T-helper 1 cell (primary cell): ENCODE measurements at regions not wholly inside any gene's neighbourhood (a gene's known extent, or its start where the extent isn't known, plus 50 kb on each side); places are given as distances from the start of the nearest gene placed in this dataset.
A peak's percentile ranks its signal among the peaks of the same experiment; 100 is the strongest.

ENCODE experiments used
- DNase-seq, 5 donors: peaks; one replicate each; pipeline ENCODE4 v3.0.0-alpha.2; 2012 to 2020

DNA sequence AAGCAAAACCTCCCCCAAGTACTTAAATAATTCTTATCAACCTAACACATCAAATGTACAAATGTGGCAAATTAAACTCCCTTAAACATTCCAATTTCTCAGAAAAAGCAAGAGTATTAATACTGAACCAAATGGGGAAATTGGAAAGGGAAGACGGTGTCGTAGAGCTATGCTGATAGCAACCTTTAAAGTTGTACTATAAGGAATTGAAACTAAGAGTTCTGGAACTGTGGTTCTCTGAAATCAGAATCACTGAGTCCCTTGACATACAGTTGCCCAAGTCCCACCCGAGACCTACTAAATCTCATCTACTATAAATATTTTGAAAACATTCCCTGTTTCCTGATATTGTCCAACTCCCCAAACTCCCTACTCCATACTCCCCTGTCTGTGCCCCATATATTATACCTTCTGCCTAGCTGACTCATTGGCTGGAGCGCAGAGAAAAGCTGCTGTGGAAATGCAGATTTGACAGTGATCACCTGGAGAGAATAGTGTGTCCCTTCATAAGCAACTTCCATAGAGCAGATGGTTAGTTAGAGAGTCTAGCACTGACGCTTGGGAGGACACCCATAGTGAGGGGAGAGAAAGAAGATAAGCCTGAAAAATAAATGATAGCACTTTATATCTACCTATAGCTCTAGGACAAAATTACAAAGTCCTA lies 51.4 kb upstream of the ITM2B start:
- DNase-seq = no peak

DNA sequence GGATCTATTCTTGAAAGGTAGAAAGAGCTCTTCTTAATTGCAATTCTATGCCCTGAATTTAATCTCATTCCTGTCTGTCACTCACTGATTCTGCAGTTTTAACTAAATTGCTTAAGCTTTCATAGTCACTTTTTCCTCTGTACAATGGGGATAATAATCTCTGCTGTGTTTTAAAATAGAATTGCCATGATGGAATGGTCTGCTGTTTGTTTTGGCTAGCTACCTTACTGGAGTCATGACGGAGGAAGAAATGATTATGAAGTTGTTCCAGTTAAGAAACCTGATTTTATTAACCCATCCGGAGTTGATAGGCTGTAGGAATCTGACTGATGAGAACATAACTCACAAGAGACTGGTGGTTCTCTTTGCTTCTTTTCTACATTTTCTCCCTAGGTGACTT lies 54.9 kb upstream of the ITM2B start:
- DNase-seq = no peak

DNA sequence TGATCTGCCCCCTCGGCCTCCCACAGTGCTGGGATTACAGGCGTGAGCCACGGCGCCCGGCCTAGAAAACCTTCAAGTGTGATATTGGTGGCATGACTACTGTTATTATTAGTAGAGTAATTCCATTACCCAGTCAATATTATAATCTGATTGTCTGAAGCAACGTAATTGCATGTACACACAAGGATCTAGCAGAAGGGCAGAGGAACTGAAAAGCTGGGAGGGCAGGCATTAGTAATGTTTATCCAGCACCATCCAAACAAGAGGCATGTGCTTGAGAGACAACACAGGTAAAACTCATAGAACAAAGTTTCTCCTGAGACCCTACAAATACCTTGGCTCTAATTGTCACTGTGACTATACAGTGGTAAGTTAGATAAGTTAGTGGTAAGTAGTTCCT lies 56.2 kb upstream of the ITM2B start:
- DNase-seq = no peak

DNA sequence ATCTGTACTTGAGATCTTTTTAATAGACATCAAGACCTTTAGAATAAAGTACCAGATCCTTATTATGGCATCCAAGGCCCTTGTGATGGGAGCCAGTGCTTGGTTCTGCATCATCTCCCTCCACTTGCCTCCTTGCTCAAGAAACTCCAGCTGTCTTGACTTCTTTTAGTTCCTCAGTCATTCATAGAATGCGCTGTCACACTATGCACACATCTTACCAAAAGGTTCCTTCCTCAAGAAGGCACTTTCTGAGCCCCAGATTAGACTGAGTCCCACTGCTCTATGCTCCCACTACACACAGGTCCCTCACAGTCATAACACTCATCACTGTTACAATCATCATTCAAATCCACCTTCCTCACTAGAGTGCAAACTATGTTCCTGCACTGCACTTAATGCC lies 57.8 kb upstream of the ITM2B start:
- no peak for DNase-seq

DNA sequence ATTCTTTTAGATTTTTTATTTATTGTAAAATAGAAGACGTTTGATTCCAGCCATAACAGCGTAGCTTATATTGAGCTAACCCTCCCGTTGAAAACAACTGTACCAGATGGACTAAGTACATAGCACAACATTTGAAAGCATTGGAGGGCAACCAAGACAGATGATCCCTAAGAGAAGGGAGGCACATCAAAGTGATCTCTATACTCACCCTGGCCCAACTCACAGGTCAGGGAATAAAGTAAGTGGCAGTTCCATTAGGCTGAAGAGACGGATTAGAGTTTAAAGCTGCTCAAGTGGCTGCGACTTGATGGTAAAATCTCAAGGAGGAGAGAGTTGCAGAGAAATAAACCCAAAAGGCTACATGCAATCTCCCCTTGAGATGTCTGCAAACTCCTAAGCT lies 65.1 kb upstream of the ITM2B start:
- DNase-seq = no peak

DNA sequence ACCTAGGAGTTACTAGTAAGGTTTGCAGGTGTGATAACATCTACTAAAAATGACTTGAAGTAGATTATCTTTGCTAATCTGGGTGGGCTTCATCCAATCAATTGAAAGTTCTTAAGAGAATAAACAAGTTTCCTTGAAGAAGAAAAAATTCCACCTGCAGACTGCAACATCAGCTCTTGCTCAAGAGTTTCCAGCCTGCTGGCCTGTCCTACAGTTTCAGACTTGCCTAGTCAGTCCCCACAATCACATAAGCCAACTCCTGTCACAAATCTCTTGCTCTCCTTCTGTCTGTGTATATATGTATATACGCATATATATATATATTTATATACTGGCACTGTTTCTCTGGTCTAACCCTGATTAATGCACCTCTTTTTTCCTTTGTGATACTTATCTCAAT lies 67.3 kb upstream of the ITM2B start:
- no peak for DNase-seq

DNA sequence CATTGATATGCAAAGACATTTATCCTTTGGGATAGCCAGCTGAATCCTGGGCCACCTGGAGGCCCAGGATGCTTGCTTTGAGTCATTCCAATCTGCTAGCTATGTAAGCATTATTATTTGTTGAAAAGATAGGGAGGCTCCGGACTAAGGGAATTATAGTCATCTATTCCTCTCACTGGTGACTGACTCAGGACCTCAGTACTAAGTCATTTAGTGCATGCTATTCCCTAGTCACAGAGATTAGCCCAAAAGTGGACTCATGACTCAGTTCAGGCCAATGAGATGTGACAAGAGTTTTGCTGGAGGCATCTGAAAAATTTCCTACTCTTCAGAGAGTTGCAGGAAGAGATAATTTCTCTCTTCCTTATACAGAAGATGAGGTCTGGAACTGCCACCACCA lies 67.9 kb upstream of the ITM2B start:
- DNase-seq = no peak

DNA sequence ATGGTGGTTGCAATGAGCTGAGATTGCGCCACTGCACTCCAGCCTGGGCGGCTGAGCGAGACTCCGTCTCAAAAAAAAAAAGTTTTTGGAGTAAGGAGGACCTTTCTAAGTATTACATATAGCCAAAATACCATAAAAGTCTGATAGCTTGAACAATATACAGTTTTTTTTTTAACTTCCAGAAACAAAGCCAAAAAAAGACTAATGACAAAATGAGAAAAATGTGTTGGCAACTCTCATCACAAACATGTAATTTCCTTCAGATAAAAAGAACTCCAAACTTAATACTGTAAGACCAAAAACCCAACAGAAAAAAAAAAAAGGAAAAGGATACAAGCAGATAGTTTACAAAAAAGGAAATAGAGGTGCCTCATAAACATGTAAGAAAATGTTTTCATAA lies 68.2 kb upstream of the MED4 start:
- no peak for DNase-seq

DNA sequence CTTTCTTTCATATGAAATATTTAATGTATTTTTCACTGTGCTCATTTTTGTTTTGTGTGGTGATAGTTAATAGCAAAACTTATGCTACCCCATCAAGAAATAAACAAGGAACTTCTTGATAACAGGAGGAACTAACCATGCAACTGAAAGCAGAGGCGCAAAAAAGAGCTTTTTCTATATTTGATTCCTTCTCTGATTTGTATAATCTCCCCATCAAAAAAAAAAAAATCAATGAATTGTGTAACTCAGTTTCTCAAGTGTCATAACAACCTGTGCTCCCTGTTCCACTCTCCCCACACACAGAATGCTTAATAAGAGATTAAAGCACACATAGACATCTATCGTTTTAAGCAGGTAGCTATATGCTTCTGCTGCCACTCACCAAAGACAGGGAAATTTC lies 67.3 kb upstream of the MED4 start:
- DNase-seq = no peak

DNA sequence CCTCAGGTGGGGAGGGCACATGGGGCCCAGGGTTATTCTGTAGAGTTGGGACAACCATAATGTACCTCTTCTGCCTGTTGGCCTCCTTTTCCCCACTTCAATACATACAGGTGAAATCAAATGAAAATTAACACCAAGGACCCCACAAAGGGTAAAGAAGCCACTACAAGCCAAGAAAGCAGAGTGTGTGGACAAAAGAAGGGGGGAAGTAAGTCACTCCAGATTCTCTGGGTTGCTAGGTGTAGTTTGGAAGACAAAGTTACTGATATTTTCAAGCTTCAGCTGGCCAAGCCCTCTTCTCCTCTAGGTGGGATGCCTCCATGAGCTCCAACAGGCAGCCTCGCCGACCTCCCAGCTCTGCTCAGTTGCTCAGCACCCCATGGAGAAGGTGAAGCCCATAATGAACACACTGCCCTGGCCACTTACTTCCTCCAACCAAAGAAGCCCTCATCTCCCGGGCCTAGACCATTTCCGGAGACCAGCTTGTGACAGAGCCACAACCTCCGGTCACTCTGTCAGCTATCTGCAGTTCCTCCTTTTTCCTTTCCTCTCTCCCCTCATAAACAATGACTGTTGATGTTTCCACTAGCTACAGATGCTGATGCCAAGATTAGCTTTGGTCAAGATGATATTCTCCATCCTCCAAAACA lies 66.8 kb upstream of the MED4 start:
- no peak for DNase-seq

DNA sequence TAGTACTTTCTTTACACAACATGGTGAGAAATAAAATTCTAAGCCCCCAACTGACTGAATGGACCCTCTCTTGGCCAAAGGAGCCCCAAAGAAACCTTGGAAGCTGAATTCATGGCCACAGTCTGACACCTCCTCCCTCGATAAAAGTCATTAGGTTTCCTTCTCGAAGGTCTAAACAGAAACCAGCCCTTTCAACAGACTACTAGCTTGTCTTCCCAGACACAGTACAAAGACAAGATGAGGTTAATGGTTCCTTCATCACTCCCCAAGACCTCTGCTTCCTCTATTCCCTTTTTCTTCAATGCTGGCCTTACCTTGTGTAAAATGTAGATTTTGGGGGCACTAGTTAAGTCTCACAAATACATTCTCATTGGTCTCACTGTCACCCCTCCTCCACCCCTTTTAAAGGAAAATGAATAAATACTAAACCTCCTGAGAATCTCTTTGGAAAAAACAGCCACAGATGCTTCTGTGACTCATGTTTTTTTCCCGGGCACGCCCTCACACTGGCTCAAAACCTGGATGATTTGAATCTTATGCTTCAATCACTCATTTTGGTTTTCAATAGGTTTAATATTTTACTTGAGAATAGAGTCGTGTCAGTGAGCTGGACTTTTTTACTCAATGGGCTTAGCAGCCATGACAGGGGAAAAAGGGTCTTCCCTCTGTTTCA lies 65.8 kb upstream of the MED4 start:
- no peak for DNase-seq

DNA sequence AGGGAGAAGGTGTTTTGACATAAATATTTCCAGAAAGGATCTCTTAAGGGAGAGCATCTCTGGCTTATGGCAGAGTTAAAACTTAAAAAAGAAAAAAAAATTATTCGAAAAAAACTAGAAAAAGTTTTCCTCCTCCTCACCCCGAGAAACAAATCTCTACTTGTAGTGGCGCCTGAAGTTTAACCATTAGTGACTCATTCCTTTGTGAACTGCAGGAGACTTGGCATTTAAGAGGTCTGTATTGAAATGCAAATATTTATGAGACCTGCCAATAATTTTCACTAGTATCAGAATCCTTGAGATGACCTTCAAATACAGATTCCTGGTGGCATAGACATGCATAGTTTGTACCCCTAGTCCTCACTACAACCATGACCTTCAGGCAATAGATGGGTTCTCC lies 64.9 kb upstream of the MED4 start:
- no peak for DNase-seq

DNA sequence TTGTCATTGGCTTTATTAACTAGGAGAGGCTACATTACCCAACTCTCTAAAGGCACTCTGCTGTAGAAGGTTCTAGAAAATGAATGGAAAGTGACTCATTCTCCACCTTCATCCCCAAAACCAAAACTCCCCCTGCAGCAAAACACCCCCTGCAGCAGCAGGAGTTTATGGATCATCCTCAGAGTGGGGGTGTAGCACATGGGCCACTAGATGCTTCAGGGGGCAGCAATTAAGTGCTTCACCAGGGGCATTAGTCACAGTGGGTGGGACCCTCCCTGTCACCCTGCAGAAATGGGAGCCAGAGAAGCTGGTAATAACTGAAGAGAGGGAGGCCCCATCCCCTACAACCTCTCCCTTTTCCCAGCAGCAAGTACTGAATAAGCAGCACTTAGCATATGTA lies 64.5 kb upstream of the MED4 start:
- no peak for DNase-seq

DNA sequence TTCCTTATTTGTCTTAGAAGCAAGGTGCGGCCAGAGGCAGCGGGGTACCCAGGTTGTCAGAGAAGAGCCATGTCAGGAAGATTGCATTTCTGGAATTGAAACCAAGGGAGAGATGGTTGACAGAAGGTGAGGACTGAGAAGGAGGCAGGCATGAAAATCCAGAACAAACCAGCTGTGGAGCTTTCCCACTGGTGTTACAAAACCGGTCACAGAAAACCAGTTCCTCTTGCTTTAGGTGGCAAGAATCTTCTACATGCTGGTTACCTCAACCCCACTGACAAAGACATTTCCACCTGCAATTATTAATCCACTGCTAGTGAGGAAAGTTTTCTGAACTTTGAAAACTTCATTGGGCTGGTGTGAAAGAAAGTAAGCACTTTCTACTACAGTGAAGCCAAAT lies 64.0 kb upstream of the MED4 start:
- DNase-seq = no peak

DNA sequence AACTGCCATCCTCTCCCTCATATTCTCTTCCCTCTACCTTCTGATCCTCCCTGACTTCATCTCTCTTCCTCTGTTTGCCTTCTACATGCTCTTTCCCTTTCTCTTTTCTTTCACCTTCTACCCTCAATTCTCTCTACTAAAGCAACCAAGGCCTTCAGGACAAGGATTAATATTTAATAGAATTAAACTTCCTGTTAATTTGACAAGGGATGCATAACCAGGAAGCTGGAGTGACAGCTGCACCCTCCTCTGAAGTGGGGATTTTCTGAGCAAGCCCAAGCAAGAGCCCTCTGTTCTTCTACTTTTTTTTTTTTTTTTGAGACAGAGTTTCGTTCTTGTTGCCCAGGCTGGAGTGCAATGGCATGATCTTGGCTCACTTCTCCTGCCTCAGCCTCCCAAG lies 63.4 kb upstream of the MED4 start:
- peak in 1 of 5 donors; percentile 4 for DNase-seq

DNA sequence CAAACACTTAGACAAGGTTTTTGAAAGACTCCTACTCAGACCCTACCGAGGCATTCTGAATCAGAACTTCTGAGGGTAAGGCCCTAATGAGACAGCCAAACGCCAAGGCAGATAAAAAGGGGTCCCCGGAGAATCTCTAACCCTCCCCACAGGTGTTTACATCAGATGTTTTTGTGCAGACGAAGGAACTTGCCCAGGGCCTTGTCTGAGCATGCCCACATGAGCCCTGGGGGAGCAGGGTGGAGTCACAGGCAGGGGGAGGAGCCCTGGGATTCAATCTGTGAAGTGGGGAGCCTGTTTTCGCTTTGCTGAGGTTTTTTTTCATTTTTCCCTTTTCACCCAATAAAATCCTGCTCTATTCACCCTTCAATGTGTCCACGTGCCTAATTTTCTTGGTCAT lies 61.6 kb upstream of the MED4 start:
- peak; percentile 35 to 78 (median 60) for DNase-seq

DNA sequence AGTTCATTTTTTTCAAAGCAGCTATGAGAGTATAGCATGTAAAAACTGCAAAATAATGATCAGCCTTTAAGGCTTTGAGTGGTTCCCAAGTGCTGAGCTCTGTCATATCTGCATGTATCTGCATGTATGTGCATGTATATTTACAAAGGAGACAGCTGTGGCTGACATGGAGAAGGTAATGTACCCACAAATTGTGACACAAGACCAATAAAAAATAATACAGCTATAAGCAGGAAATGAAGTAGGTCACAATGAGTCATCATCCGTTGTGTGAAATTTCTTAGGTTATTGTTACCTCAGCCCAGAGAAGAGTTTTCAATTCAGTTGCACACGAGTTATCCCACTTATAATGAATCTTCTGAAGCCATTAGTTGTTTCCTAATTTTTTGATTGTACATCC lies 60.9 kb upstream of the MED4 start:
- DNase-seq = peak in 4 of 5 donors; percentile 17 to 86 (median 26)

DNA sequence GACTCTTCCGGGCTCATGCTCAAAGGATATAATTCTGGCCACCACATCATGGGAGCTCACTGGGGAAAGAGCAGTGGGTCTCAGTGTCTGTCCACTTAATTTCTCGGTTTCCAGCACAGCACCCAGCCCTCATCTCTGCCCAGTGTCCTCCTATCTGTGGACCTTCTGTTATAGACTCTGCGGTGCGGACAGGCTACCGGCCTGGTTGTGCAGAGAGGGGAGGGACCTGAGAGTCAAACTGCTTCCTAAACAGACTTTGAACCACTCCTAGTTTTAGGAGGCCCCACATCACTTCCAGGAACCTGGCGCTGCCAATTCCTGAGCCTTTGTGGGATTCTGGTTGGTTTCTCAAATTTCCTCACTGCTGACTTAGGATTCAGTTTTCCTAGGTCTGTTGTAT lies 59.8 kb upstream of the MED4 start:
- DNase-seq = no peak

DNA sequence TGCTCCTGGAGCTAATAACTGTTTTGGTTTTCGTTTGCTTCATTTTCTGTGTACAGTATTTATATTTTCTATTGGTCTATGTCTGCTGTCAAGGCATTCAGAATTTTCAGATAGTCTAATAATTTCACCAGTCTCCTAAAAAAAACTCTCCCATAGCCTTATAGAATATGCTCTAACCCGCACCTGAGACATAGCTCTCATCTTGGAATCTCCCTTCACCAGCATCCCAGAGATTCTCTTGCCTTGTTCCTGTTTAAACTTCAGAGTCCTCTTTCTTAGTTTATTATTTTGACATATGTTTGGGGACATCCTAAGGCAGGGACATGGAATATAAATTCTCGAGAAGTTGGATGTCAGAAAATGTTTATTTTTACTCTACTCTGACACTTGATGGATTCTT lies 58.3 kb upstream of the MED4 start:
- DNase-seq = no peak

DNA sequence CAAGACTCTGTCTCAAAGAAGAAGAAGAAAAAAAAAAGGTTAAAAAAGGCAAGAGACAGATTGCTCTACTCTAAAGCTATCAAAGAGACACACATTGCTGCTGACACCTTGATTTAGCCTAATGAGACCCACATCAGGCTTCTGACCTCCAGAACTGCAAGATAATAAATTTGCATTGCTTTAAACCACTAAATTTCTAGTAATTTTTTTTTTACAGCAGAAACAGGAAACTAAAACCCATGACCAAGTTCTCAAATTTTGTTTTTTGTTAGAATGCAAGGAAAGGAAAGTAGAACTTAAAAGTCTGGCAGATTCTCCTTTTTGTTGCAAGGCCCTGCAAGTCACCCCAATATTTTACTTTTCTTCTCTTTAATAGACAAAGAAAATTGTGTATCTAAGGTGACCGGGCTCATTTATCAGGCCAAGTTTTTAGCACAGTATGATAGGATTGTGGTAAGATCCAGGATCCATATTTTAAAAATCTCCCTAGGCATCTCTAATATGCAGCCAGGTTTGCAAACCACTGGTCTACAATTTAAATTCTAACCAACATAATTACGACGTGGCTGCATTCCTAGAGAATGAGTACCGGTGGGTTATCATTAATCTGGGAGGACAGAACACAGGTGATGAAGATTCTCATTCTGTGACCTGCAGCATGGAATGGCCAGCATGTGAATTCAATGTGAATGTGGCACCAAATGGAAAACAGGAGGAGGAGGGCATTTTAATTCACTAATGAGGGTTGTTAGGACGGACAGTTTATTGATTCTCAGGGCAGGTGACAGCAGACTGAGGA lies 56.7 kb upstream of the MED4 start:
- no peak for DNase-seq

DNA sequence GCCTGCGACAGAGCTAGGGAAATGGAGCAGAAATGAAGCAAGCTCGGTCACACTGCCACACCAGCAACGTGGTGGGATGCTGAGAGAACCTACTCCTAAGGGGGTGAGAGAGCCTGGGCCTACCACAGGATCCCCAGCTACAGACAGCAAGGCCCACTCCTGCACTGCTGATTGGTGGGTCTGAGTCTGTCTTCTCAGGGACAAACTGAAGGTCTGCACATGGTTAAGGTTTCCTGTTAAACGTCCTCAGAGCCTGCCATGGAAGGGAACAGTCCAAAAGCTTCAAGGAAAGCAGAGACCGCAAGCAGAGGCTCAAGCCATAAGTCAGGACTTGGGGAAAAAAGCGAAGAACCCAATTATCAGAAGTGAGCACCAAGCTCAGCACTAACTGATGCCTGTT lies 53.5 kb upstream of the MED4 start:
- DNase-seq = no peak

DNA sequence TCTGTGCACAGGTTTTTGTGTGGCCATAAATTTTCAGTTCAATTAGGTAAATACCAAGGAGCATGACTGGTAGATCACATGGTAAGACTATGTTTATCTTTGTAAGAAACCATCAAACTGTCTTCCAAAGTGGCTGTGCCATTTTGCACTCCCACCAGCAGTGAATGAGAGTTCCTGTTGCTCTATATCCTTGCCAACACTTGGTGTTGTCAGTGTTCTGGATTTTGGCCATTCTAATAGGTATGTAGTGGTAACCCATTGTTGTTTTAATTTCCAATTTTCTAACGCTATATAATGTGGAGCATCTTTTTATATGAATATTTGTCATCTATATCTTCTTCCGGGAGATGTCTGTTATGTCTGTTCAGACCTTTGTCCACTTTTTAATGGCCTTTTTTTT lies 51.7 kb upstream of the MED4 start:
- no peak for DNase-seq

DNA sequence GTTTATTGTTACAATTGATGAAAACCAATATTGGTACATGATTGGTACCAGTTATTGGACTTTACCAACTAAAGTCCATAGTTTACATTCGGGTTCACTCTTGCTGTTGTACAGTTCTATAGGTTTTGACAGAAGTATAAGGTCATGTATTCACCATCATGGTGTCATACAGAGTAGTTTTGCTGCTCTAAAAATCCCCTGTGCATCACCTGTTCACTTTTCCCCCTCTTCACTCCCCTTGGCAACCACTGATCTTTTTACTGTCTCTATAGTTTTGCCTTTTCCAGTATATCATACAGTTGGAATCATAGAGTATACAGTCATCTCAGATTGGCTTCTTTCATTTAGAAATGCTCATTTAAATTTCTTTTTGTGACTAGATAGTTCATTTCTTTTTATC lies 51.2 kb upstream of the MED4 start:
- no peak for DNase-seq
